HEK293 (cell line): ENCODE measurements at regions not wholly inside any gene's neighbourhood (a gene's known extent, or its start where the extent isn't known, plus 50 kb on each side); places are given as distances from the start of the nearest gene placed in this dataset.

Experiments
- CTCF ChIA-PET: fragments of 350-600 bp; formaldehyde crosslinking; extraction: SDS; loops from one replicate; lab custom pipeline; 2021; ENCODE audit warnings: antibody characterized with exemption; lab: Yijun Ruan, JAX
- POLR2A ChIA-PET: fragments of 300-600 bp; formaldehyde crosslinking; extraction: SDS; loops from one replicate; lab custom pipeline; 2020; ENCODE audit warnings: antibody characterized with exemption, inconsistent platforms; lab: Yijun Ruan, JAX
- H3K27ac ChIP-seq: fragments of 200-500 bp; sonication (Bioruptor generic); 2 replicates; pipeline ENCODE4 v1.5.1; 2014; ENCODE audit warnings: low read depth, low read length, control low read depth, inconsistent platforms; ENCODE audit errors: extremely low read depth
- H3K36me3 ChIP-seq, 2 experiments: fragments of 200-500 bp in 1 of 2; sonication (Bioruptor generic) in 1 of 2; 1 replicate in 1 of 2; 2 replicates in 1 of 2; pipeline ENCODE4 v1.5.1; 2014 to 2017; ENCODE audit warnings: inconsistent platforms in 2 of 2, low read length in 2 of 2; ENCODE audit not compliant: control insufficient read depth in 2 of 2, insufficient read depth in 1 of 2
- H3K4me1 ChIP-seq: fragments of 200-500 bp; sonication (Bioruptor generic); 2 replicates; pipeline ENCODE4 v1.5.1; 2014; ENCODE audit warnings: mild to moderate bottlenecking, low read length, inconsistent platforms; ENCODE audit not compliant: control insufficient read depth, insufficient read depth
- H3K4me3 ChIP-seq: 2 replicates; pipeline ENCODE4 v1.5.1; 2011; ENCODE audit warnings: low read depth, mild to moderate bottlenecking, control low read depth, low read length, moderate library complexity
- H3K9me3 ChIP-seq: fragments of 200-500 bp; sonication (Bioruptor generic); 2 replicates; pipeline ENCODE4 v1.5.1; 2014; ENCODE audit warnings: low read depth, low read length, inconsistent platforms; ENCODE audit not compliant: control insufficient read depth, insufficient read depth
- KLF9 ChIP-seq: fragments of 450-650 bp; formaldehyde crosslinking; IDR thresholded peaks from 2 replicates; pipeline ENCODE4 v1.5.1; 2016; ENCODE audit warnings: missing biosample characterization, missing genetic modification characterization, low read depth
- ZNF157 ChIP-seq: fragments of 450-650 bp; formaldehyde crosslinking; IDR thresholded peaks from 2 replicates; pipeline ENCODE4 v1.5.1; 2016; ENCODE audit warnings: missing biosample characterization, missing genetic modification characterization
- ZNF2 ChIP-seq: fragments of 450-650 bp; formaldehyde crosslinking; IDR thresholded peaks from 2 replicates; pipeline ENCODE4 v1.5.1; 2016; ENCODE audit warnings: missing biosample characterization, missing genetic modification characterization
- ZNF202 ChIP-seq: fragments of 450-650 bp; formaldehyde crosslinking; IDR thresholded peaks from 2 replicates; pipeline ENCODE4 v1.5.1; 2016; ENCODE audit warnings: missing biosample characterization, missing genetic modification characterization, borderline replicate concordance
- ZNF274 ChIP-seq, 2 experiments: fragments of 200-500 bp in 1 of 2; fragments of 450-650 bp in 1 of 2; sonication (Bioruptor generic) in 1 of 2; formaldehyde crosslinking in 1 of 2; IDR thresholded peaks; 2 replicates each; pipeline versions ENCODE4 v1.5.1 to v1.6.1; 2014 to 2016; ENCODE audit warnings: borderline replicate concordance in 1 of 2, inconsistent platforms in 1 of 2, low read length in 1 of 2, missing biosample characterization in 1 of 2, missing genetic modification characterization in 1 of 2
- ZNF366 ChIP-seq: fragments of 450-650 bp; formaldehyde crosslinking; conservative IDR thresholded peaks from 2 replicates; pipeline ENCODE4 v1.5.1; 2016; ENCODE audit warnings: missing biosample characterization, missing genetic modification characterization
- ZNF391 ChIP-seq: fragments of 450-650 bp; formaldehyde crosslinking; IDR thresholded peaks from 2 replicates; pipeline ENCODE4 v1.5.1; 2016; ENCODE audit warnings: low read depth, missing biosample characterization, missing genetic modification characterization, borderline replicate concordance
- ZNF423 ChIP-seq: fragments of 450-650 bp; formaldehyde crosslinking; IDR thresholded peaks from 2 replicates; pipeline ENCODE4 v1.5.1; 2016; ENCODE audit warnings: missing biosample characterization, missing genetic modification characterization
- ZNF555 ChIP-seq: fragments of 450-650 bp; formaldehyde crosslinking; conservative IDR thresholded peaks from 2 replicates; pipeline ENCODE4 v1.5.1; 2017; ENCODE audit warnings: missing biosample characterization, mild to moderate bottlenecking, missing genetic modification characterization, inconsistent platforms
- ZNF560 ChIP-seq: fragments of 450-650 bp; formaldehyde crosslinking; IDR thresholded peaks from 2 replicates; pipeline ENCODE4 v1.5.1; 2017; ENCODE audit warnings: missing biosample characterization, missing genetic modification characterization, borderline replicate concordance
- ZNF777 ChIP-seq: fragments of 450-650 bp; formaldehyde crosslinking; IDR thresholded peaks from 2 replicates; pipeline ENCODE4 v1.5.1; 2017; ENCODE audit warnings: missing biosample characterization, missing genetic modification characterization, borderline replicate concordance
- ZNF837 ChIP-seq: fragments of 450-650 bp; formaldehyde crosslinking; IDR thresholded peaks from 2 replicates; pipeline ENCODE4 v1.5.1; 2016; ENCODE audit warnings: missing biosample characterization, missing genetic modification characterization
- TF ChIP-seq, protein P1 (sequence below): fragments of 450-650 bp; formaldehyde crosslinking; IDR thresholded peaks from 2 replicates; pipeline ENCODE4 v1.5.1; 2016; ENCODE audit warnings: missing biosample characterization, missing genetic modification characterization, borderline replicate concordance
- TF ChIP-seq, protein P2 (sequence below): sonication (generic); formaldehyde crosslinking; IDR thresholded peaks from 2 replicates; pipeline ENCODE4 v1.8.1; 2022; ENCODE audit warnings: mild to moderate bottlenecking, moderate library complexity, missing genetic modification reagents
- TF ChIP-seq, protein P3 (sequence below): fragments of 450-650 bp; formaldehyde crosslinking; IDR thresholded peaks from 2 replicates; pipeline ENCODE4 v1.5.1; 2017; ENCODE audit warnings: missing biosample characterization, missing genetic modification characterization
- TF ChIP-seq, protein P4 (sequence below): fragments of 450-650 bp; formaldehyde crosslinking; IDR thresholded peaks from 2 replicates; pipeline ENCODE4 v1.5.1; 2016; ENCODE audit warnings: missing biosample characterization, missing genetic modification characterization

DNA sequence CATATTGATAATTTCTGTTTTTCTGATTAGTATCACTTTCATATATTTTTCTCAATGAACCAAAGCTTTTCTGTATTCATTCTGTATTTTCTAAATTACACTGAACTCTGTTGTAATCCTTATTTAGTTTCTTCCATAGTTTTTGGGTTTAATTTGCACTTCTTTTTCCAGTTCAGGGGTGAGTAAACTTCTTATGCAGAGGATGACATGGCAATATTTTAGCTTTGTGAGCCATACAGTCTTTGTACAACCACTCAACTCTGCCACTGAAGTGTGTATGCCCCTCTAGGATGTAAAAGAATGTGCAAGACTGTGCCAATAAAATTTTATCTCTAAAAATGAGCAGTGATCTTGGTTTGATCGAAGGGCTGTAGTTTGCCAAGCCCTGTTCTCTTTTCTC is 239.0 kb upstream of the CITED2 start:
- CTCF ChIA-PET, result interaction anchor here (0.6 kb wide), 1 partner anchor 12 kb away, joined by 3 read pairs; no protein-coding TSS in a partner anchor
- Histone ChIP-seq H3K9me3 (no peaks in the 10 kb centered on the region), H3K27ac (no peak overlapping the region), H3K4me3 (no peak overlapping the region), H3K36me3 (no peaks in the 10 kb centered on the region), H3K4me1 (0 out of 2 replicates have a peak, but pooled peaks cover under 1% of the 10 kb centered on the region)
- TF ChIP-seq ZNF157, result no peak
- TF ChIP-seq ZNF366 (tag by site-specific recombination), result no peak
- TF ChIP-seq KLF9 (tag by site-specific recombination), result no peak
- no peak for TF ChIP-seq ZNF391
- TF ChIP-seq, protein P1, sequence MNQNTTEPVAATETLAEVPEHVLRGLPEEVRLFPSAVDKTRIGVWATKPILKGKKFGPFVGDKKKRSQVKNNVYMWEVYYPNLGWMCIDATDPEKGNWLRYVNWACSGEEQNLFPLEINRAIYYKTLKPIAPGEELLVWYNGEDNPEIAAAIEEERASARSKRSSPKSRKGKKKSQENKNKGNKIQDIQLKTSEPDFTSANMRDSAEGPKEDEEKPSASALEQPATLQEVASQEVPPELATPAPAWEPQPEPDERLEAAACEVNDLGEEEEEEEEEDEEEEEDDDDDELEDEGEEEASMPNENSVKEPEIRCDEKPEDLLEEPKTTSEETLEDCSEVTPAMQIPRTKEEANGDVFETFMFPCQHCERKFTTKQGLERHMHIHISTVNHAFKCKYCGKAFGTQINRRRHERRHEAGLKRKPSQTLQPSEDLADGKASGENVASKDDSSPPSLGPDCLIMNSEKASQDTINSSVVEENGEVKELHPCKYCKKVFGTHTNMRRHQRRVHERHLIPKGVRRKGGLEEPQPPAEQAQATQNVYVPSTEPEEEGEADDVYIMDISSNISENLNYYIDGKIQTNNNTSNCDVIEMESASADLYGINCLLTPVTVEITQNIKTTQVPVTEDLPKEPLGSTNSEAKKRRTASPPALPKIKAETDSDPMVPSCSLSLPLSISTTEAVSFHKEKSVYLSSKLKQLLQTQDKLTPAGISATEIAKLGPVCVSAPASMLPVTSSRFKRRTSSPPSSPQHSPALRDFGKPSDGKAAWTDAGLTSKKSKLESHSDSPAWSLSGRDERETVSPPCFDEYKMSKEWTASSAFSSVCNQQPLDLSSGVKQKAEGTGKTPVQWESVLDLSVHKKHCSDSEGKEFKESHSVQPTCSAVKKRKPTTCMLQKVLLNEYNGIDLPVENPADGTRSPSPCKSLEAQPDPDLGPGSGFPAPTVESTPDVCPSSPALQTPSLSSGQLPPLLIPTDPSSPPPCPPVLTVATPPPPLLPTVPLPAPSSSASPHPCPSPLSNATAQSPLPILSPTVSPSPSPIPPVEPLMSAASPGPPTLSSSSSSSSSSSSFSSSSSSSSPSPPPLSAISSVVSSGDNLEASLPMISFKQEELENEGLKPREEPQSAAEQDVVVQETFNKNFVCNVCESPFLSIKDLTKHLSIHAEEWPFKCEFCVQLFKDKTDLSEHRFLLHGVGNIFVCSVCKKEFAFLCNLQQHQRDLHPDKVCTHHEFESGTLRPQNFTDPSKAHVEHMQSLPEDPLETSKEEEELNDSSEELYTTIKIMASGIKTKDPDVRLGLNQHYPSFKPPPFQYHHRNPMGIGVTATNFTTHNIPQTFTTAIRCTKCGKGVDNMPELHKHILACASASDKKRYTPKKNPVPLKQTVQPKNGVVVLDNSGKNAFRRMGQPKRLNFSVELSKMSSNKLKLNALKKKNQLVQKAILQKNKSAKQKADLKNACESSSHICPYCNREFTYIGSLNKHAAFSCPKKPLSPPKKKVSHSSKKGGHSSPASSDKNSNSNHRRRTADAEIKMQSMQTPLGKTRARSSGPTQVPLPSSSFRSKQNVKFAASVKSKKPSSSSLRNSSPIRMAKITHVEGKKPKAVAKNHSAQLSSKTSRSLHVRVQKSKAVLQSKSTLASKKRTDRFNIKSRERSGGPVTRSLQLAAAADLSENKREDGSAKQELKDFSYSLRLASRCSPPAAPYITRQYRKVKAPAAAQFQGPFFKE (tag by site-specific recombination), result no peak
- no peak for TF ChIP-seq ZNF777 (tag by site-specific recombination)
- TF ChIP-seq, protein P2, sequence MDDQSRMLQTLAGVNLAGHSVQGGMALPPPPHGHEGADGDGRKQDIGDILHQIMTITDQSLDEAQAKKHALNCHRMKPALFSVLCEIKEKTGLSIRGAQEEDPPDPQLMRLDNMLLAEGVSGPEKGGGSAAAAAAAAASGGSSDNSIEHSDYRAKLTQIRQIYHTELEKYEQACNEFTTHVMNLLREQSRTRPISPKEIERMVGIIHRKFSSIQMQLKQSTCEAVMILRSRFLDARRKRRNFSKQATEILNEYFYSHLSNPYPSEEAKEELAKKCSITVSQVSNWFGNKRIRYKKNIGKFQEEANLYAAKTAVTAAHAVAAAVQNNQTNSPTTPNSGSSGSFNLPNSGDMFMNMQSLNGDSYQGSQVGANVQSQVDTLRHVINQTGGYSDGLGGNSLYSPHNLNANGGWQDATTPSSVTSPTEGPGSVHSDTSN (CRISPR knock-in tag), result no peak
- TF ChIP-seq ZNF555 (tag by site-specific recombination), result no peak
- no peak for TF ChIP-seq ZNF274 (IDR thresholded peaks at IDR 0.05; ENCODE audit: low read length)
- no peak for TF ChIP-seq ZNF274 (tag by site-specific recombination; IDR thresholded peaks at IDR 0.05; ENCODE audit: borderline replicate concordance)
- no peak for TF ChIP-seq ZNF202 (tag by site-specific recombination)
- TF ChIP-seq ZNF837 (tag by site-specific recombination), result no peak
- TF ChIP-seq ZNF2 (tag by site-specific recombination), result no peak
- no peak for TF ChIP-seq ZNF560
- TF ChIP-seq ZNF423 (tag by site-specific recombination), result no peak
- POLR2A ChIA-PET, result no interaction called here

DNA sequence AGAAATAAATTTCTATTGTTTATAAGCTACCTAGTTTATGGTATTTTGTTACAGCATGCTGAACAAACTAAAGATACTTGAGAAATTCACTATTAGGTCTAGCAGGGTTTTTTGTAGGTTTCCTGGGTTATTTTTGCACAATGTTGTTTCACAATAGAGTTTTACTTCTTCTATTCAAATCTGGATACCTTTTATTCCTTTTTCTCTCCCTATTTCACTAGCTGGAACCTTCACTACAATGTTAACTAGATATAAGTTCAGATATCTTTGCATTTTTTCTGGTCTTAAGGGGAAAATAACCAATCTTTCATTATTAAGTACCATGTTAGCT is 237.7 kb upstream of the CITED2 start:
- H3K4me3 ChIP-seq, result no peak overlapping the region
- H3K9me3 ChIP-seq, result no peaks in the 10 kb centered on the region
- H3K36me3 ChIP-seq, result no peaks in the 10 kb centered on the region
- TF ChIP-seq, protein P3, sequence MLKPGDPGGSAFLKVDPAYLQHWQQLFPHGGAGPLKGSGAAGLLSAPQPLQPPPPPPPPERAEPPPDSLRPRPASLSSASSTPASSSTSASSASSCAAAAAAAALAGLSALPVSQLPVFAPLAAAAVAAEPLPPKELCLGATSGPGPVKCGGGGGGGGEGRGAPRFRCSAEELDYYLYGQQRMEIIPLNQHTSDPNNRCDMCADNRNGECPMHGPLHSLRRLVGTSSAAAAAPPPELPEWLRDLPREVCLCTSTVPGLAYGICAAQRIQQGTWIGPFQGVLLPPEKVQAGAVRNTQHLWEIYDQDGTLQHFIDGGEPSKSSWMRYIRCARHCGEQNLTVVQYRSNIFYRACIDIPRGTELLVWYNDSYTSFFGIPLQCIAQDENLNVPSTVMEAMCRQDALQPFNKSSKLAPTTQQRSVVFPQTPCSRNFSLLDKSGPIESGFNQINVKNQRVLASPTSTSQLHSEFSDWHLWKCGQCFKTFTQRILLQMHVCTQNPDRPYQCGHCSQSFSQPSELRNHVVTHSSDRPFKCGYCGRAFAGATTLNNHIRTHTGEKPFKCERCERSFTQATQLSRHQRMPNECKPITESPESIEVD (tag by site-specific recombination), result no peak
- TF ChIP-seq, protein P4, sequence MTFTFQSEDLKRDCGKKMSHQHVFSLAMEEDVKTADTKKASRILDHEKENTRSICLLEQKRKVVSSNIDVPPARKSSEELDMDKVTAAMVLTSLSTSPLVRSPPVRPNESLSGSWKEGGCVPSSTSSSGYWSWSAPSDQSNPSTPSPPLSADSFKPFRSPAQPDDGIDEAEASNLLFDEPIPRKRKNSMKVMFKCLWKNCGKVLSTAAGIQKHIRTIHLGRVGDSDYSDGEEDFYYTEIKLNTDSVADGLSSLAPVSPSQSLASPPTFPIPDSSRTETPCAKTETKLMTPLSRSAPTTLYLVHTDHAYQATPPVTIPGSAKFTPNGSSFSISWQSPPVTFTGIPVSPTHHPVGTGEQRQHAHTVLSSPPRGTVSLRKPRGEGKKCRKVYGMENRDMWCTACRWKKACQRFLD, result no peak
- H3K4me1 ChIP-seq, result peaks cover 7% of the 10 kb centered on the region
- no peak overlapping the region for H3K27ac ChIP-seq
- ChIA-PET POLR2A (no interaction called here), CTCF (no interaction called here)
